Lower leg skin (tissue), 3 donors: ENCODE measurements at regions not wholly inside any gene's neighbourhood (a gene's known extent, or its start where the extent isn't known, plus 50 kb on each side); places are given as distances from the start of the nearest gene placed in this dataset.

Experiments used
- POLR2A ChIP-seq, 2 donors: fragments of 450-650 bp; IDR thresholded peaks; one replicate each; pipeline ENCODE4 v1.6.1; 2016 to 2017; ENCODE audit warnings: antibody characterized with exemption in 2 of 2, mild to moderate bottlenecking in 1 of 2, moderate library complexity in 1 of 2
- TF ChIP-seq, protein P1 (sequence below), 3 donors: fragments of 450-650 bp; IDR thresholded peaks; one replicate each; pipeline ENCODE4 v1.5.1; 2016; ENCODE audit warnings: antibody characterized with exemption in 3 of 3, mild to moderate bottlenecking in 3 of 3, moderate library complexity in 2 of 3

DNA sequence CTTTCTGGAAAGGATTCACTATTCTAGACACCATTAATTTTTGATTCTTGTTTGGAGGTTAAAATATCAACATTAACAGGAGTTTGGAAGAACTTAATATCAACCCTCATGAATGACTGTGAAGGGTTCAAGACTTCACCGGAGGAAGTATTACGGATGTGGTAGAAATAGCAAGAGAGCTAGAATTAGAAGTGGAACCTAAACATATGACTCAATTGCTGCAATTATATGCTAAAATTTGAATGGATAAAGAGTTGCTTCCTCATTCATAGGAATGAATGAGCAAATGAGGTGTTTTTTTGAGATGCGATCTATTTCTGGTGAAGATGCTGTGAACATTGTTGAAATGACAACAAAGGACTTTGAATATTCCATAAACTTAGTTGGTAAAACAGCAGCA, 77.9 kb upstream of the TNFSF4 start:
- TF ChIP-seq, protein P1, sequence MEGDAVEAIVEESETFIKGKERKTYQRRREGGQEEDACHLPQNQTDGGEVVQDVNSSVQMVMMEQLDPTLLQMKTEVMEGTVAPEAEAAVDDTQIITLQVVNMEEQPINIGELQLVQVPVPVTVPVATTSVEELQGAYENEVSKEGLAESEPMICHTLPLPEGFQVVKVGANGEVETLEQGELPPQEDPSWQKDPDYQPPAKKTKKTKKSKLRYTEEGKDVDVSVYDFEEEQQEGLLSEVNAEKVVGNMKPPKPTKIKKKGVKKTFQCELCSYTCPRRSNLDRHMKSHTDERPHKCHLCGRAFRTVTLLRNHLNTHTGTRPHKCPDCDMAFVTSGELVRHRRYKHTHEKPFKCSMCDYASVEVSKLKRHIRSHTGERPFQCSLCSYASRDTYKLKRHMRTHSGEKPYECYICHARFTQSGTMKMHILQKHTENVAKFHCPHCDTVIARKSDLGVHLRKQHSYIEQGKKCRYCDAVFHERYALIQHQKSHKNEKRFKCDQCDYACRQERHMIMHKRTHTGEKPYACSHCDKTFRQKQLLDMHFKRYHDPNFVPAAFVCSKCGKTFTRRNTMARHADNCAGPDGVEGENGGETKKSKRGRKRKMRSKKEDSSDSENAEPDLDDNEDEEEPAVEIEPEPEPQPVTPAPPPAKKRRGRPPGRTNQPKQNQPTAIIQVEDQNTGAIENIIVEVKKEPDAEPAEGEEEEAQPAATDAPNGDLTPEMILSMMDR (IDR thresholded peaks at IDR 0.05): no peak
- no peak for TF ChIP-seq POLR2A (IDR thresholded peaks at IDR 0.05)
